Lung microvascular endothelial cell (primary cell): ENCODE measurements at regions not wholly inside any gene's neighbourhood (a gene's known extent, or its start where the extent isn't known, plus 50 kb on each side); places are given as distances from the start of the nearest gene placed in this dataset.
A peak's percentile ranks its signal among the peaks of the same experiment; 100 is the strongest.

Source experiments
- DNase-seq, 2 donors: peaks; one replicate each; pipeline versions ENCODE4 v3.0.0 to v3.0.0-alpha.2; 2010; ENCODE audit warnings: low read depth in 2 of 2

- DNase-seq, result no peak
Measured at GRCh38 chr11:92902417-92902816, 67.0 kb upstream of the MTNR1B start.

DNA sequence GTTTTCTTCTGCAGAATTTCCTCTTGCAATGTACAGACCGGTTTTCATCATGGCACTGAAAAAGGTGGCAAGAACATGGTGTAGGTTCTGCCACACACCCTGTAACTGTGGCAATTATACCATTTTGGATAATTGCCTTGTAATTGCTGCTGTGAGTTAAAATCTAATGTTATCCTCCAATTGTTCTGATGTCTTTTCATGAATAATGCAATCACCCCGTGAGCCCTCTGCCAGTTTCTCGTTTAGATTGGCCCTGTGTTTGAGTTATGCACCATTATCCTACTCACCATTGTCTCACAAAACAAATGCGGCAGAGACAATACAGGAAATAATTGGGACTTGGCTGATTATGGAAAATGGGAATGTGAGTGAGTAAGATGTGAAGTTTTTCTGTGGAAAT is 61.8 kb upstream of the MTNR1B start:
- no peak for DNase-seq

- no peak for DNase-seq
Measured at GRCh38 chr11:92909214-92909613, 60.2 kb upstream of the MTNR1B start.

- DNase-seq, result no peak
Measured at GRCh38 chr11:92911478-92911877, 58.0 kb upstream of the MTNR1B start.

GRCh38 chr11:92915551-92915950 is 53.9 kb upstream of the MTNR1B start:
- no peak for DNase-seq

DNA sequence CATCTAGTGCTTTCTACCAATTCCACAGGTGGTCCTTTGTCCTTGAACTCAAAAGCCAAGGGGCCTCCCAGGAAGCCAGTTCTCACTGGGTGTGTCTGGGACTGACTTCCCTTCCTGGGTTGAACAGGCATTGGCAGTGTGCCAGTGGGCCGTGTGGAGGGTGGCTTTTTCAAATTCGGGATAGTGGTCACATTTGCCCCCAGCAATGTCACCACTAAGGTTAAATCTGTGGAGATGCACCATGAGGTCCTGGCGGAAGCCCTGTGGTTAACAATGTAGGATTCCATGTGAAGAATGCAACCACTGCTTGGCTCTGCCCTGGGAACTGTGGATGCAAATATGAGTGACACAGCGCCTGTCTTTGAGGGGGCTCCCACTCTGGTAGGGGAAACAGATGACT is 53.2 kb upstream of the MTNR1B start:
- DNase-seq, result no peak

DNA sequence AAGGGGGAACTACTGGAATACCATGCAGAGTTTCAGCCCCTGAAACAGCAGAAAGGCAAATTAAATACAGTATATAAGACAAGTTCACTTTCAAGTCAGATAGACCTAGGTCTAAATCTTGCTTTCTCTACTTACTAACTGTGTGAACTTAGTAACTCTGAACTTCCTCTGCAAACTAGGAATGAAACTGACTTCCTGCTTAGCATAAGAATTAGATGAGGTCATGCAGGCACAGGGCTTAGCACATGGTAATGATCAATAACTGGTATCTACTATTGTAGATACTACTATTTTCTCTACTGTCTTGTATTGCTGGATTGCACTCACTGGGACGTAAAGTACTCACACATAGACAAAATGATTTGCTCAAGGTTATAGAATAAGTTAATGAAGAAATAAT is 51.5 kb upstream of the MTNR1B start:
- DNase-seq, result peak in 1 of 2 donors; percentile 2

DNA sequence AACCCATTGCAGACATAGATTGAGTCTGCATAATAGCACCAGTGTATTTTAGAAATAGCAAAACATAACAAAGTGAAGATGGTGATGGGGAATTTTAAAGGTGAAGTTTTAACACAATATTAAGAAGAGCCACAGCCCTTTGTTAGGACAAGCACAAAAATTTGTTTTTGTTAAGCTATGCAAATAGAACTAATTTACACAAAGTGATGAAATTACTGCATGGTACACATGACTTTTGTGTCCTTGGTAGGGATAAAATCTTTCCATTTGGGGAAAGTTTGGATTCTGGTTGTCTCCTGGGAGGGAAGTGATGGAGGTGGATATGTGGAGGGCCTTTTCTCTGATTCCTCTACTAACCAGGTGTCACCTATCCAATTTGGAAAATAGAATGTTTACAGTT is 50.4 kb upstream of the MTNR1B start:
- DNase-seq, result no peak
